Smooth muscle cell (in vitro differentiated cells): ENCODE measurements at regions not wholly inside any gene's neighbourhood (a gene's known extent, or its start where the extent isn't known, plus 50 kb on each side); places are given as distances from the start of the nearest gene placed in this dataset.

Source experiments
- DNase-seq: peaks from one replicate; lab custom pipeline; 2025; ENCODE audit not compliant: unreplicated experiment; lab: John Stamatoyannopoulos, UW
- H2AFZ ChIP-seq: fragments of 200-600 bp; sonication (generic); 2 replicates; pipeline ENCODE4 v1.6.0; 2016; ENCODE audit warnings: antibody characterized with exemption, low read depth, mild to moderate bottlenecking
- H3F3A ChIP-seq: fragments of 200-600 bp; sonication (generic); 2 replicates; pipeline ENCODE4 v1.6.0; 2017; ENCODE audit warnings: antibody characterized with exemption, low read depth
- H3K27ac ChIP-seq: fragments of 200-600 bp; sonication (generic); 2 replicates; pipeline ENCODE4 v1.5.1; 2016; ENCODE audit warnings: low read depth, mild to moderate bottlenecking
- H3K27me3 ChIP-seq: fragments of 200-600 bp; sonication (generic); 2 replicates; pipeline ENCODE4 v1.6.1; 2016; ENCODE audit warnings: low read depth, mild to moderate bottlenecking
- H3K36me3 ChIP-seq: fragments of 200-600 bp; sonication (generic); 2 replicates; pipeline ENCODE4 v1.5.1; 2016; ENCODE audit warnings: low read depth
- H3K4me1 ChIP-seq: fragments of 200-600 bp; sonication (generic); 2 replicates; pipeline ENCODE4 v1.5.1; 2016; ENCODE audit warnings: low read depth
- H3K4me2 ChIP-seq: fragments of 200-600 bp; sonication (generic); 2 replicates; pipeline ENCODE4 v1.6.0; 2016; ENCODE audit warnings: mild to moderate bottlenecking
- H3K4me3 ChIP-seq: fragments of 200-600 bp; sonication (generic); 2 replicates; pipeline ENCODE4 v1.5.1; 2016; ENCODE audit warnings: mild to moderate bottlenecking
- H3K79me2 ChIP-seq: fragments of 200-600 bp; sonication (generic); 2 replicates; pipeline ENCODE4 v1.6.0; 2016; ENCODE audit warnings: low read depth, mild to moderate bottlenecking
- H3K9ac ChIP-seq: fragments of 200-600 bp; sonication (generic); 2 replicates; pipeline ENCODE4 v1.6.0; 2016; ENCODE audit warnings: low read depth
- H3K9me3 ChIP-seq: fragments of 200-600 bp; sonication (generic); replicated peaks from 2 replicates; pipeline ENCODE4 v1.5.1; 2016; ENCODE audit warnings: low read depth
- H4K20me1 ChIP-seq: fragments of 200-600 bp; sonication (generic); 2 replicates; pipeline ENCODE4 v1.6.0; 2016; ENCODE audit warnings: low read depth
- WGBS: methylation state at CpG from one replicate; pipeline ENCODE4 v1.1.7; 2016; ENCODE audit warnings: low lambda C conversion rate; 5-methylcytosine and 5-hydroxymethylcytosine counted together
- TF ChIP-seq, protein P1 (sequence below): fragments of 200-600 bp; sonication (generic); IDR thresholded peaks from 2 replicates; pipeline ENCODE4 v1.5.1; 2017; ENCODE audit warnings: borderline replicate concordance, mild to moderate bottlenecking, antibody characterized with exemption; ENCODE audit not compliant: insufficient read depth, poor library complexity, severe bottlenecking

DNA sequence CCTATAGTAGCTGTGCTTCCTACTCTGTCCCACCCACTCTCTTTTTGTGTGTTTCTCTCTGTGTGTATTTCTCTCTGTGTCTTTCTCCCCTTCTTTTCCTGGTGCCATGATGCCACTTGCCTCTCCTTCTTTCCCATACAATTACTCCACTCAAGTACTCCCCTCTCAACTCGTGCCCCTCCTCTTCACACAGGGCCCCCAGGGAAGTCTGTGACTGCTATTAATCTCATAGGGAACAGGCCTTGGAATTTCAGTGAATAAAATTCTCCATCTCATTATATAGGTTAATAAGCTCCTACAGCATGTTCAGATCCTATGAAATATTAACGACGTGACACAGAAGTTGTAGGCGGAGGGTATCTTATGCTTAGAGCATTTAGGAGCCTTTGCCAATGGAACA lies 205.9 kb upstream of the EPHA4 start:
- no peak overlapping the region for H3K9ac ChIP-seq
- no peaks in the 10 kb centered on the region for H3K9me3 ChIP-seq
- H3K4me1 ChIP-seq: peaks cover 14% of the 10 kb centered on the region
- WGBS: 87% methylated on average over 4 of the region's 4 CpGs
- H3K27ac ChIP-seq: no peak overlapping the region
- H3K4me3 ChIP-seq: no peak overlapping the region
- TF ChIP-seq, protein P1, sequence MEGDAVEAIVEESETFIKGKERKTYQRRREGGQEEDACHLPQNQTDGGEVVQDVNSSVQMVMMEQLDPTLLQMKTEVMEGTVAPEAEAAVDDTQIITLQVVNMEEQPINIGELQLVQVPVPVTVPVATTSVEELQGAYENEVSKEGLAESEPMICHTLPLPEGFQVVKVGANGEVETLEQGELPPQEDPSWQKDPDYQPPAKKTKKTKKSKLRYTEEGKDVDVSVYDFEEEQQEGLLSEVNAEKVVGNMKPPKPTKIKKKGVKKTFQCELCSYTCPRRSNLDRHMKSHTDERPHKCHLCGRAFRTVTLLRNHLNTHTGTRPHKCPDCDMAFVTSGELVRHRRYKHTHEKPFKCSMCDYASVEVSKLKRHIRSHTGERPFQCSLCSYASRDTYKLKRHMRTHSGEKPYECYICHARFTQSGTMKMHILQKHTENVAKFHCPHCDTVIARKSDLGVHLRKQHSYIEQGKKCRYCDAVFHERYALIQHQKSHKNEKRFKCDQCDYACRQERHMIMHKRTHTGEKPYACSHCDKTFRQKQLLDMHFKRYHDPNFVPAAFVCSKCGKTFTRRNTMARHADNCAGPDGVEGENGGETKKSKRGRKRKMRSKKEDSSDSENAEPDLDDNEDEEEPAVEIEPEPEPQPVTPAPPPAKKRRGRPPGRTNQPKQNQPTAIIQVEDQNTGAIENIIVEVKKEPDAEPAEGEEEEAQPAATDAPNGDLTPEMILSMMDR: no peak
- no peaks in the 10 kb centered on the region for H3K79me2 ChIP-seq
- no peak overlapping the region for H3K4me2 ChIP-seq
- no peak for DNase-seq
- no peaks in the 10 kb centered on the region for H3F3A ChIP-seq
- H2AFZ ChIP-seq: no peak overlapping the region
- H3K36me3 ChIP-seq: no peaks in the 10 kb centered on the region
- H4K20me1 ChIP-seq: no peaks in the 10 kb centered on the region
- no peaks in the 10 kb centered on the region for H3K27me3 ChIP-seq

DNA sequence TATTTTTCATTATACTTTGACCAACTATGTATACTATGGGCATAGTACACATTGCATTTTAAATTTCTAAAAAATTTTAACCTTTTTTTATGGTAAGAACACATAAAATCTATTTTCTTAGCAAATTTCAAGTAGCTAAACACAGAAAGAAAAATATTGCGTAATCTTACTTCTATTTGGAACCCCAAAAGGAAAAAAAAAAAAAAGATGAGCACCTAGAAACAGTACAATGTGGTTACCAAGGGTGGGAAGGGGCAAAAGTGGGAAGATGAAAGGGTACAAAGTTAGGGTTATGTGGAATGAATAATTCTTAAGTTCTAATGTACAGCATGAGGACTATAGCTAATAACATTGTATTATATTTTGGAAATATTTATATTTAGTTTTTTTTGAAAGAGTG lies 205.0 kb upstream of the EPHA4 start:
- Histone ChIP-seq H3F3A (no peaks in the 10 kb centered on the region), H3K79me2 (no peaks in the 10 kb centered on the region), H3K4me2 (no peak overlapping the region), H3K27ac (no peak overlapping the region), H3K36me3 (no peaks in the 10 kb centered on the region), H3K9ac (no peak overlapping the region), H4K20me1 (no peaks in the 10 kb centered on the region), H3K4me1 (peaks cover 14% of the 10 kb centered on the region), H3K27me3 (no peaks in the 10 kb centered on the region), H2AFZ (no peak overlapping the region), H3K9me3 (no peaks in the 10 kb centered on the region), H3K4me3 (no peak overlapping the region)
- WGBS: 85% methylated on average over 1 of the region's 1 CpG
- TF ChIP-seq, protein P1: no peak
- DNase-seq: no peak

DNA sequence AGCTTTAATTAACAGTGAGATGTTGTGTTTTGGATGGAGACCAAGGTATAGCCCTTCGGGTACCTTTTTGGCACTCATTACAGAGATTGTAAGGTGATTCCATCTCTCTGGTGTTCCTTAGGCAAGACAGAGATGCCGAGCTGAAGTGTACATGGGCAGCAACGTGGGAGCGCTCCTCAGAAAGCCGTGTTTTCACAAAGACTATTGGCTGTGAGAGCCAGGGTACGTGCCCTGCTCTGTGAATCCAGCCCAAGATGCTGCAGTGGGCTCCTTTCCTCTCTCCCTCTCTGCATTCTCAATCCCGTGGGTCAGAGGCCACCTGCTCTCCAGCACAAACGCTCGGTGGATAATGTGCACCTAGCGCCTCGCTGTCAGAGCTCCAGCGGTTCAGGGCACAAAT lies 203.0 kb upstream of the EPHA4 start:
- WGBS: 92% methylated on average over 12 of the region's 12 CpGs
- H4K20me1 ChIP-seq: no peaks in the 10 kb centered on the region
- H3K27ac ChIP-seq: no peak overlapping the region
- no peak overlapping the region for H3K4me3 ChIP-seq
- H3K27me3 ChIP-seq: no peaks in the 10 kb centered on the region
- peaks cover 8% of the 10 kb centered on the region for H3K4me1 ChIP-seq
- no peaks in the 10 kb centered on the region for H3F3A ChIP-seq
- TF ChIP-seq, protein P1: no peak
- no peaks in the 10 kb centered on the region for H3K79me2 ChIP-seq
- no peak for DNase-seq
- H2AFZ ChIP-seq: no peak overlapping the region
- H3K4me2 ChIP-seq: no peak overlapping the region
- no peak overlapping the region for H3K9ac ChIP-seq
- no peaks in the 10 kb centered on the region for H3K36me3 ChIP-seq
- H3K9me3 ChIP-seq: no peaks in the 10 kb centered on the region

DNA sequence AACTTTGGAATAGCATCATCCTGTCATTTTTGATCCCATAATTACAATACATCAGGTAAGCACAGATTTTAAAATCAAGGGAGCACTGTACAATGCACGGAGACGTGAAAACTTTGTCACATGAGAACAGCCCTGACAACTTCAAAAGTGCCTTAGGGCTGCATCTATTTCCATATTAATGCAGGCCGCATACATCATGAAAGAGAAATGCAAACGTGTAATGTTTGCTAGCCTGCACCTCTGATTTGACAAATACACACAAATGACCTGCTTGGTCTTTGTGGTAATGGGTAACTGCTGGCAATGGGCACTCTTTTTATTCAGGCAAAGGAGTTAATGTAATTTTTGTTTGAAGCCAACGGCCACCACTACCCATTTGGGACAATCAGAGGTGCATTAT lies 202.0 kb upstream of the EPHA4 start:
- 81% methylated on average over 5 of the region's 5 CpGs for WGBS
- no peak overlapping the region for H3K4me3 ChIP-seq

More for the DNA sequence above, 202.0 kb upstream of the EPHA4 start:
- no peak overlapping the region for H3K27ac ChIP-seq
- H3K4me2 ChIP-seq: no peak overlapping the region
- no peak overlapping the region for H2AFZ ChIP-seq
- TF ChIP-seq, protein P1: no peak
- H3K36me3 ChIP-seq: no peaks in the 10 kb centered on the region
- no peaks in the 10 kb centered on the region for H3K9me3 ChIP-seq
- no peaks in the 10 kb centered on the region for H3K4me1 ChIP-seq
- H3K79me2 ChIP-seq: no peaks in the 10 kb centered on the region
- H3F3A ChIP-seq: no peaks in the 10 kb centered on the region
- no peaks in the 10 kb centered on the region for H3K27me3 ChIP-seq
- DNase-seq: no peak
- H4K20me1 ChIP-seq: no peaks in the 10 kb centered on the region
- H3K9ac ChIP-seq: no peak overlapping the region
